Lower leg skin (tissue), 4 donors: ENCODE measurements at regions not wholly inside any gene's neighbourhood (a gene's known extent, or its start where the extent isn't known, plus 50 kb on each side); places are given as distances from the start of the nearest gene placed in this dataset.
A peak's percentile ranks its signal among the peaks of the same experiment; 100 is the strongest.

ENCODE experiments used
- DNase-seq, 2 donors: peaks; one replicate each; pipeline ENCODE4 v3.0.0-alpha.2; 2019; ENCODE audit warnings: low spot score in 2 of 2
- H3K4me3 ChIP-seq: fragments of 200-600 bp; sonication (generic); 2 replicates; pipeline ENCODE4 v1.5.1; 2017; ENCODE audit warnings: mild to moderate bottlenecking, low read depth; ENCODE audit not compliant: poor library complexity, severe bottlenecking
- POLR2A ChIP-seq, 2 donors: fragments of 450-650 bp; IDR thresholded peaks; one replicate each; pipeline ENCODE4 v1.6.1; 2016 to 2017; ENCODE audit warnings: antibody characterized with exemption in 2 of 2, mild to moderate bottlenecking in 1 of 2, moderate library complexity in 1 of 2
- WGBS, 2 donors: methylation state at CpG; one replicate each; pipeline ENCODE4 v1.1.5; 2018; 5-methylcytosine and 5-hydroxymethylcytosine counted together
- intact Hi-C: fragments of 100-400 bp; cut with DNase I; formaldehyde crosslinking; loops from one replicate; pipeline ENCODE4 v1.15.0; 2023; ENCODE audit warnings: low total_unique reads
- TF ChIP-seq, protein P1 (sequence below), 3 donors: fragments of 450-650 bp; IDR thresholded peaks; one replicate each; pipeline ENCODE4 v1.5.1; 2016; ENCODE audit warnings: antibody characterized with exemption in 3 of 3, mild to moderate bottlenecking in 3 of 3, moderate library complexity in 2 of 3

DNA sequence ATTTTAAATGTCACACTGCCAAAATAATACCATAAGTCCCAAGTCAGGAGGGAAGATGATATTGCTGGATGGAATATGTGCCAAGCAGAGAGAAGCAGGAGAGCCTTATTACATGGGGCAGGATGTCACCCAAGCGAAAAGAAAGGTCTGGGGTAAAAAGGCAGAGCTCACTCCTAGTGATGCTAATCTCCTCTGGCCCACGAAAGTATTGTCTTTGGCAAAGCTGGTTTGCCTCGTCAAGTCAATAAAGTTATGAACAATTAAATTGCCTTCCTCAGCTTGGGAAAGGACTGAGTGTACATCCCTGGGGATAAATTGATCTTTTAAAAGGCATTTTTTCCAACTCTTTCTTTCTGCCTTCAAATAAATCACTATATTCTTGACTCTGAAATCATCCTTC is 220.6 kb downstream of the DMAC1 start:
- no peak overlapping the region for H3K4me3 ChIP-seq
- 32 to 52% methylated on average over 3 of the region's 3 CpGs for WGBS, 2 donors
- TF ChIP-seq POLR2A (IDR thresholded peaks at IDR 0.05), result no peak
- TF ChIP-seq, protein P1, sequence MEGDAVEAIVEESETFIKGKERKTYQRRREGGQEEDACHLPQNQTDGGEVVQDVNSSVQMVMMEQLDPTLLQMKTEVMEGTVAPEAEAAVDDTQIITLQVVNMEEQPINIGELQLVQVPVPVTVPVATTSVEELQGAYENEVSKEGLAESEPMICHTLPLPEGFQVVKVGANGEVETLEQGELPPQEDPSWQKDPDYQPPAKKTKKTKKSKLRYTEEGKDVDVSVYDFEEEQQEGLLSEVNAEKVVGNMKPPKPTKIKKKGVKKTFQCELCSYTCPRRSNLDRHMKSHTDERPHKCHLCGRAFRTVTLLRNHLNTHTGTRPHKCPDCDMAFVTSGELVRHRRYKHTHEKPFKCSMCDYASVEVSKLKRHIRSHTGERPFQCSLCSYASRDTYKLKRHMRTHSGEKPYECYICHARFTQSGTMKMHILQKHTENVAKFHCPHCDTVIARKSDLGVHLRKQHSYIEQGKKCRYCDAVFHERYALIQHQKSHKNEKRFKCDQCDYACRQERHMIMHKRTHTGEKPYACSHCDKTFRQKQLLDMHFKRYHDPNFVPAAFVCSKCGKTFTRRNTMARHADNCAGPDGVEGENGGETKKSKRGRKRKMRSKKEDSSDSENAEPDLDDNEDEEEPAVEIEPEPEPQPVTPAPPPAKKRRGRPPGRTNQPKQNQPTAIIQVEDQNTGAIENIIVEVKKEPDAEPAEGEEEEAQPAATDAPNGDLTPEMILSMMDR (IDR thresholded peaks at IDR 0.05), result no peak
- DNase-seq, result no peak
- intact Hi-C loops, result no loop called here

DNA sequence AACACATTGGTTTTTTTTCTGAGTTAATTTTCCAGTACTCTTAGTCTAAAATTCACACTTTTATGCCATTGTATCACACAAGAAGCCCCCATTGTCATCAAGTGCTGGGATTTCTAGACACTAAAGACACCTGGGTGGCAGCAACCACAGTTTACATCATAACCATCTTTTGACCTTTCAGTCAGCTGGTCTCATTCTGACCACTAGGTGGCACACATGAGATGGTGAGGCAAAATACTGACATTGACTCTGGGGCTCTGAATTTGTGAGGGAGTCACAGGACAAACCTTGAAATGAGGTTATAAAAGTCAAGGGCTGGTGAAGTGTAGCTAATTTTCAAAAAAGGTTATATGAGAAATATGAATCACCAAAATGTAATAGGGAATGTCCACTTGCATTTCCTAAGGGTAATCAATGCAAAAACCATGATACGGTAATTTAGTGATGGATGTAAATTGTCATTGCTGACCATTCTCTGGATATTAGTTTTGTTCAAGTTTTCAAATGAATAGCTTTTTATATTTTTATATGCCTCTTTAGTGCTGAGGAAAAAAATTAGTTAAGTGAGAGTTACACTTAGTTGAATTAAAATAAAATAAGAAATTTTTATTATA is 229.4 kb downstream of the DMAC1 start:
- 90 to 98% methylated on average over 1 of the region's 1 CpG for WGBS, 2 donors
- TF ChIP-seq, protein P1 (IDR thresholded peaks at IDR 0.05), result no peak
- no peak for TF ChIP-seq POLR2A (IDR thresholded peaks at IDR 0.05)
- H3K4me3 ChIP-seq, result no peak overlapping the region
- intact Hi-C loops, result no loop called here
- DNase-seq, result peak in 1 of 2 donors; percentile 23

DNA sequence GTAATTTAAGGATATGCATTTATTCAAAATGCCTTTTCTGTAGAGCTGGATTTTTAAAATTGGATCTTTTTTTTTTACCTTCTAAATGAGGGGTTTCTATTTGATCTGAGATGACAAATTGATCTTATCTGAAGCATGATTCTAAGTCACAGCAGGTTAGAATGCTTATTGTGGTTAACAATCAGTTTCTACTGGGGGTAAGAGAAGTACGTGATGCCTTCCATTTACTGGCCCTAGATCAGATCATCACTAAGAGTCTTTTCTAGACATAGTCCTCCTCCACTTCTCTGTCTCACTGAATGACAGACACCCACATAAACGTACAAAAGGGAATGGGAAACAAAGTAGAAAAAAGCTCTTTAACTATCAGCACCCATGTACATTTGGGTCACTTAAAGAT is 231.9 kb downstream of the DMAC1 start:
- no peak for DNase-seq
- no peak overlapping the region for H3K4me3 ChIP-seq
- TF ChIP-seq, protein P1 (IDR thresholded peaks at IDR 0.05), result no peak
- TF ChIP-seq POLR2A (IDR thresholded peaks at IDR 0.05), result no peak
- WGBS, 2 donors, result 69 to 78% methylated on average over 2 of the region's 2 CpGs
- intact Hi-C loops, result no loop called here

DNA sequence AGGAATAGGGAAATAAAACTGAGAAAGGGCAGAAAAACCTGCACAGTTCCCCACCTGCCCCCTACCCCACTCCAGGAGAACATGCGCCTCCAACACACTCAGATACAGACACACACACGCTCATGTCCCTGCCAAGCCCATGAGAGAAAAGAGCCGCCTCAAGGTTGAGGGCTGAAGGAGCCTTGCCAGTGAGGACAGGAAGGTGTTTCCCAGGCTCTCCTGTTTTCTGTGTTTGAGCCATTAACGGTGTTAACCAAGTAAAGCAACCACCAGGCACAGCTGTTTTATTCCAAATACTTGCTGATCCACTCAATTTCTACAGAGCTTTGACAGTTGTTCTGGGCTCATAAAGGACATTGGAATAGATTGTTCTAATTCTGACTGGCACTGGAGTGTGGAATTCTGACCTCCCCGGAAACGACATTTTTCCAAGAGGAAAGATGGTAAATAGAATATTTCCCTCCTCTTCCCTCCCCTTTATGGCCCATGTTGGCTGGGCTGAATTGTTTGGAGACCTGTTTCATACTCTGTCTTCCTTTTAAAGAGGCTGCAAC is 238.0 kb downstream of the DMAC1 start:
- no peak overlapping the region for H3K4me3 ChIP-seq
- no peak for TF ChIP-seq POLR2A (IDR thresholded peaks at IDR 0.05)
- TF ChIP-seq, protein P1 (IDR thresholded peaks at IDR 0.05), result no peak
- DNase-seq, result no peak
- intact Hi-C loops, result no loop called here
- 78 to 80% methylated on average over 6 of the region's 6 CpGs for WGBS, 2 donors

DNA sequence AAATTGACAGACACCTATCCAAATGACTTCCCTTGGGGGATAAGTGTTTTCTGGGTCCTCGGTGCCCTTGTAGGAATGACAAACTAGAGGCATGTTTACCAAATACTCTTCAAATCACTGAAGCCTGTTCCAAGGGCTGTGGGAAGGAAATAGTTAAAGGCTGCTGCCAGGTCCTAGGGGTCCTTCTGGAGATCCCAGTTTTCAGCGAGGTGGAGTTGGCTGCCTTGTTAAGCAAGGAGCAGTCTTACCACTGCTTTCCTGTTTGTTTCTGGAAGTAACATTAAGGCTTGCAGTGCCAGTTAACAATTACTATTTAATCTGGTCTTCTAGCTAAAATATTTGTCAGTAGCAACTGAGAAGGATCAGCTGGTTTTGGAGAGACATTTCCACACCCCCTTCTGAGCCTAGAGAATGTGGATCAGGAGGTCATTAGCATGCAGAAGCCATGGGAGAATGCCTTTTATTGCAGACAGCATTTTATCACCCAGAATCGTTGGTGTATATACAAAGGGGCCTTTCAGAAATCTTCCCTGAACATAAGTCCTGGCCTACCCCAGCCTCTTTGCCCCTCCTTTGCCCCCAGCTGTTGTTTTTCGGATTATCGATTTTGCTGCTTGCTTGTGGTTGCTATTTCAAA is 238.8 kb downstream of the DMAC1 start:
- DNase-seq, result no peak
- intact Hi-C loops, result no loop called here
- no peak overlapping the region for H3K4me3 ChIP-seq
- TF ChIP-seq POLR2A (IDR thresholded peaks at IDR 0.05), result no peak
- TF ChIP-seq, protein P1 (IDR thresholded peaks at IDR 0.05), result no peak
- WGBS, 2 donors, result 35 to 47% methylated on average over 5 of the region's 5 CpGs
